UCSD-AML1 (cell line): ENCODE measurements at regions not wholly inside any gene's neighbourhood (a gene's known extent, or its start where the extent isn't known, plus 50 kb on each side); places are given as distances from the start of the nearest gene placed in this dataset.

Experiments used
- DNase-seq: peaks from one replicate; lab custom pipeline; 2025; ENCODE audit not compliant: unreplicated experiment; lab: John Stamatoyannopoulos, UW

DNA sequence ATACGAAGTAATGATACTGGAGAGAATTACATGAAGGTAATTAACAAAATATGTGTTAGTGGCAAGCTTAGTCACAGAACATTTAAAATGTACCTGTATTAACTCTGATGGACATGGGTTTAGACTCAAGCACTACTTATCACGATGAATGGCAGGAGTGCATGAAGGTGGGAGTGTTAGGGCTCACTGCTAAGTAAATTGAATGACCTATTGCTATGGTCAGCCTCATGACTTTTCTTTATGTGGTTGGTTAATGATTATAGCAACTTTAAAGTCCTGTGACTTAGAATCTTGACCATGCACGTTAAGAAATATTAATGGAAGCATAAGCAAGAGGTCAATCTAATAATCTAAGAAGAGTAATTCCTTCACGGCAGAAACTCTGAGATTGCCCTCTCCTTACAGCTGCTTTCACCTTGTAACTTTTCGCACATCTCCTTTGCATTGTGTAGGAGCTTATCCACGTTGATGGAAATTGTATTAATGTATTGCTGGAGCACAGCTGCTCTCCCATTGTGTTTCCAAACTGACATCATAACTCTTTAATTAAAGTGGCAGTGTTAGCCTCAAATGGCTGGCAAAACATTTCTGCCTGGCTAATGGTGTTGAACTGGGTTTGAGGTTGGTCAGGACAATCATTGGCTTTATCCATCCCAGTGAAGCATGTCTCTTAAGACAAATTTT is 114.5 kb downstream of the RXFP2 start:
- DNase-seq, result no peak

DNA sequence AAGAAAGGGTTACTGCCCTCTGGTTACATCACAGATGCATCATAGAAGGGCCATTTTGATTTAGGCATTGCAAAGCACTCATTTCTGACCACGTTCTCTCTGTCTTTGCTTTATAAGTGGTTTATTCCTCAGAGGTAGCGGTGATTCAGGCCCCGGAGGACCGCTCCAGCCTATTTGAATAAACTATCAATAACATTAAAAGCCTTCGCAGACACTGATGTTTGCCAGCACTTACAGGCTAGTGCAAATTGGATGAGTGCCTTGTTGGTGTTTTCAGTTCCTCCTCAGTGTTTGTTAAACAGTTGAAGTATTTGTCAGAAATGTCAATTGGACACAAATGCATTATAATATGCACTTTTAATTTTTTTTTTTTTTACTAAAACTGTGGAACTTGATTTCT is 120.2 kb downstream of the RXFP2 start:
- no peak for DNase-seq

DNA sequence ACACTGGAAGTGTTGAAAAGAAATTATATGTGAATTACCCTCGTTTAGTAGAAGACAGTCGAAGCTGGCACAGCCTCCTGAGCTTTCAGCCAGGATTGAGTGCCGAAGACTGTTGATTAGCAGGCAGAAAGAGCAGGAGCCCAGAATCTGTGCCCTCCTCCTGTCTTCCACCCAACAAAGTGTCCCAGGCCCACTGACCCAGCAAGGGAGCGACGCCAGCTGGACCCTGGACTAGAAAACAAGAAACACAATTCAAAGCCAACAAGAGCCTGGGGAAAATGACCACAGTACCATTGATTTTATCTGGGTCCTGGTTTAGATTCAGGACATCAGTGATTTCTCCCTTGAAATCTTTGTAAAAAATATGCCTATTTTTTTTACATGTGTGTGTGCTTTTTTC is 120.7 kb downstream of the RXFP2 start:
- no peak for DNase-seq

DNA sequence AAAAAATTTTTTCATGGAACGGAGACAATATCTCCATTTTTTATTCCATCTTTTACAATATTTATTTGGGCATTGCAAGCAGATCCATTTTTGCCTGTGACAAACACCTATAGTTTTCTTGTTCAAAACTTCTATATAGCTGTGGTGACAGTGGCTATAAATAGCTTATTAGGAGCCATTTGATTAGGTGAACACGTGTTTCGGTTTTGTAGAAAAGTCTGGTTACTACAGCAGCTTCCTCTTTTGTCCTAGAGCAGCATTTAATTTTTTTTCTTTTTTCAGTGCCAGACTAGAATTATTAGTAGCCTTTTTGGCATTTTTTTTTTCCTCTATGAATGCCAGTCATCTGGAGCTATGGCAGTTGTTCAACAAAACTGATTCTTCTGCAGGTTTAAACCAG is 123.5 kb downstream of the RXFP2 start:
- DNase-seq, result no peak

DNA sequence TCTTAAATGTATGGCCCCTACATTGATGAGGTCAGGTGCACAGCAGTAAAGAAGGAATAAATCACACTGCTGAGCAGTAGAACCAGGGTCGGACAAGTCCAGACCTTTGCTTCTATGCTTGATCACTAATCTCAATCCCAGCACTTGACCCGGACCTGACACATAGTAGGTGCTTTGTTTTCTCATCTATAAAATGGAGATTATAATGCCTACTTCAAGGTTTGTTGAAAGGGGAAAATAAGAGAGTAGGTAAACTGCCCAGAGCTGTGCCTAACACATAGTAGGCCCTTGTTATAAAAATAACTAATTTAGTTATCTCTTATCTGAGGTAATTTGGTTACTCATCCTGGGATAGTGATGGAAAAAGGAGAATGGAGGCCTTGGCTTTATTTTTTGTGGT is 125.0 kb downstream of the RXFP2 start:
- DNase-seq, result no peak

DNA sequence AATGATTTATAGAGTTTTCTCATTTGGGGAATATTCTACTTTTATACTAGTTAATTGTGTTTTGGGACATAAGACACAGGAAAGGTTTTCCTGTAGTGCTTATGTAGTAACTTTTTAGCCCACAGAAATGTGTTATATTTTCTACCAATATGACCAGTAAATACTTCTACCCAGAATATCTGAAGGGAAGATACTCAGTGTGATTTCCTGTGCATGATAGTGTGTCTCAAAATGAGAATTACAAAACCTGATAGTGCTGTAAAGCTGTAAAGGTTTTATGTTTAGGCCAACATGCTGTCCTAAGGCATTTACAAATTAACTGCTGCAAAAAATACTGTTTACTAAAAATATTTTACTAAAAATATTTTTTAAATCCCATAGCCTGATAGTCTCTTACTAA is 126.8 kb downstream of the RXFP2 start:
- DNase-seq, result no peak

DNA sequence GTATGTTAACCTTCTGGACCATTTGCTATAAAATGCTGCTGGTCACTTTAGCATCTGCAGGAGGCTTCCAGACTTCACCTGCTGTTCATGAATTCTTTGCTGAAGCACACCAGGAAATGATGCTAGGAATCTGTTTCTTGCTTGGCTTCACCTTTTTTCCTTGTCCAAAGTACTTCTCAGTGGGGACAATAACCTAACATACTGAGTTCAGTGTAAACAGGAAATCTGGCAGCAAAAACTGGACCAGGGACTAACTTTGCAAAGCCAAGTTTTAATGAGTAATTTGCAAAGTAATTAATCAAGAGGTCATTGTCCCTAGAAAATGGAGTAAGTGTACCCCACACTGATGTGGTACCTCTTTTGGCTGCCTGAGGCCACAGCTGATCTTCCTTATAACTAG is 128.4 kb downstream of the RXFP2 start:
- DNase-seq, result no peak

DNA sequence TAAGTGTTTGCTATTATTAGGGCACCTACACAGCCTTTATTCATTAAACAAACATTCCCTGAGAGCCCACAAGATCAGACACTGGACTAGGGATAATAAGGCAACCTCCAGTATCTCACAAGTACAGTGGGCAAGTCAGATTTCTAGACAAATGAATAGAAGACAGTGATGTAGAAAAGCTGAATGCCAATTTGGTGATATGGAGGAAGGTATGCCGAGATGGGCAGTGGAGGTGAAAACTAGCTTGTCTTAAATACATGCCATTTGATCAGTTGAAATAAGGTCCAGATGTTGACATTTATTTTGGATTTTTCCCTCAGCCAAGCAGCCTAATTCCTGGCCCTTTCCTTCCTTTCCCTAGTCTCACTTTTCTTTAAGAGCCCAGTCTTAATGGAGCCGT is 130.3 kb downstream of the RXFP2 start:
- no peak for DNase-seq

DNA sequence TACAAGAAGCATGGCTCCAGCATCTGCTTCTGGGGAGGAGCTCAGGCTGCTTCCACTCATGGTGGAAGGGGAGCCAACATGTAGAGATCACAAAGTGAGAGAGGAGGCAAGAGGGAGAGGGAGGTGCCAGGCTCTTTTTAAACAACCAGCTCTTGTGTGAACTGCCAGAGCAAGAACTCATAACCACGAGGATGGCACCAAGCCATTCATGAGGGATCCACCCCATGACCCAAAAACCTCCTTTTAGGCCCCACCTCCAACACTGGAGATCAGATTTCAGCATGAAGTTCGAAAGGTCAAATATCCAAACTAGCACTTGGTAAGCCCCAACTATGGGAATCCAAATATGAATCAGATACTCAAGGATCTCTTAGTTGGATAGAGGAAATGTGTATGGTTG is 131.2 kb downstream of the RXFP2 start:
- DNase-seq, result no peak

DNA sequence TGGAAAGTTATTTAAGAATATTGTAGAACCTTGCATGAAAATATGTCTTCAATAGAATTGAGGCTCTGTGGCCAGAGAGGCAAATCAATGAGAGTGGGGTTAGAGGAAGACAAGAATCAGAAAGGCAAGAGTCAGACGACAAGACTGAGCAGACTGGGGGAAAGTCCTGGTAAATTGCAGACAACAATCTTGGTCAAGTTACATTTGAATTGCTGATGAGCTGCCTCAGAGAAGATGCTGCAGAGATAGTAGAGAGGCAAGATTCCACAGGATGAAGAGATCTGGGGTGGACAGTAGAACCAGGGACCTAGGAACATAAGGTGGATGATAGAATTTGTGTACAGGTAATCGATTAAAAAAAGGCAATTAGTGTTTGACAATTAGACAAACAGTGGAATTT is 133.8 kb downstream of the RXFP2 start:
- DNase-seq, result no peak

DNA sequence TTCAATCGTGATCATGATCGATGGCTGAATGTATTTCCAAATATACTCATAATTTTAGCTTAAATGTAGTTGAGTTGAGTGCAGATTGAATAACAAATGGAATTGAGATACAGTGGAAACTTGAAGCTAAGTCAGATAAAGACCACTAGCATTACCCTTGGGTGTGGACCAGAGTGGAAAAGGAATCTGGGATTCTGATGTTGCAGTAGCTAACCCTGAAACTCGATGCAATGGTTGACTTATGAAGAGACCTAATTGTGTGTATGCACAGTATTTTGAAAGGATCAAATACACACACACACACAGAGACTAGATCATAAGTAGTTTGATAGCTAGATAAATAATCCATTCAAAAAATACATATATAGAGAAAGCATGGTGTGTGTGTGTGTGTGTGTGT is 135.8 kb downstream of the RXFP2 start:
- DNase-seq, result no peak

DNA sequence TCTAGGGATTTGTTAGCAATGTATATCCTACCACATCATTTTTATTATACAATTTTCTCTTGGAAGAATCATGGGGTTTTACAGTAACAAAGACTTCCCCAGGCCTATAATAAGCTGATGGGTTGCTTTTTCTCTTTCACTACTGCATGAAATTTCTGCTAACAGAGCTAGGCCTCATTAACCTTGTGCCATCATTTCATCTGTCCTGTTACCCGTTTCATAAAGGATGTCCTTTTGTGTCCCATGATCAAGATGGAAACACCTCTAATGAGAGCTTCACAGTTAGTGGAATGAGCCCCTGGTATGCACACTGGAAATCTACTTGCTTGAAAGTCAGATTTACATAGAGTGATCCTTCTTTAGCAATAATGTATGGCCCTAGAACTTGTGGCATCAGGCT is 138.7 kb downstream of the RXFP2 start:
- DNase-seq, result no peak

DNA sequence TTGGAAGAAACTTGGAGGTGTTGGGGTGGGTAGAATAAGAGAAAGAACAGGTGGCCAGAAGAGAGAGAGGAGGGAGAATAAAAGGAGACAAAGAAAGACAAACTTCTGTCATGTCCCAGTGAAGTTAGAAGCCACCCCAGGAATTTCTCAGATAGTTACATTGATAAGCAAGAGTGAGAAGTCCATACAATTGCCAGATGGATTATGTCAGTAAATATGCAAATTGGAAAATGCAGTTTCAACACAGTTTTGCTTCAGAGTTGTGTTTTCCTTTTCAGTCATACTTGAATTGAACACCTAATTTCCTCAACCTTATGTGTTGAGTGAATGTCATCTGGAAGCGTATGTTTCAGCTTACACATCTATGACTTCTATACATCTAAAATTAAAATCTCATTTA is 139.2 kb downstream of the RXFP2 start:
- no peak for DNase-seq

DNA sequence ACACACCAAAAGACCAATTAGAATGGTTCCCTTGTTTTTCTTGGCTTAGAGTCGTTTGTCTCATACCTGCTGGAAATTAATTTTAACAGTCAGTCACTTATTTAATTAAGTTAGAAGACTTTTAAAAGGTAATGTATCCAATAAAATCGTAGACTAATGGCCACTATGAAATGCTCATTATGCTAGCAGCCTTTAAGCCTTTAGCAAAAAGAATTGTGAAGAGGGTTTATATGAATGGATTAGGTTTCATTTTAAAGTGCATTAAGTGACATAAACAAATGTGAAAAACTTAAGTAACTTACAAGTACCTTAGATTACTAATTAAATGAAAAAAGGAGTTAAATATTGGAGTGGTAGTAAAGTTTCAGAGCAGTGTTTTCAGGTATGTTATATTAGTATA is 139.6 kb downstream of the RXFP2 start:
- DNase-seq, result no peak

DNA sequence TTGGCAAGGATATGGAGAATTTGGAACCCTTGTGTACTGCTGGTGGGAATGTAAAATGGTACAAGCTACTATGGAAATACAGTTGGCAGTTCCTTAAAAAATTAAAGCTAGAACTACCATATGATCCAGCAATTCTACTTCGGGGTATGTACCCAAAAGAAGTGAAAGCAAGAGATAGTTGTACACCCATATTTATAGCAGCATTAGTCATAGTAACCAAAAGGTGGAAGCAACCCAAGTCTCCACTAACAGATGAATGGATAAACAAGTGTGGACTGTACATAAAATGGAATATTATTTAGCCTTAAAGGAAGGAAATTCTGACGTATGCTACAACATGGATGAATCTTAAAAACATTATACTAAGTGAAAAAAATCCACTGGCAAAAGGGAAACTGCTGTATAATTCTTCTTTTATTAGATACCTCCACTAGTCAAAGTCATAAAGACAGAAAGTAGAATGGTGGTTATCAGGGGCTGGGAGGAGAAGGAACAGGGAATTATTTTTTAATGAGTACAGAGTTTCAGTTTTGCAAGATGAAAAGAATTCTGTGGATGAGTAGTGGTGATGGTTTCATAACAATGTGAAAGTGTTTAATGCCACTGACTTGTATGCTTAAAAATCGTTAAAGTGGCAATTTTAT is 141.6 kb downstream of the RXFP2 start:
- DNase-seq, result no peak

DNA sequence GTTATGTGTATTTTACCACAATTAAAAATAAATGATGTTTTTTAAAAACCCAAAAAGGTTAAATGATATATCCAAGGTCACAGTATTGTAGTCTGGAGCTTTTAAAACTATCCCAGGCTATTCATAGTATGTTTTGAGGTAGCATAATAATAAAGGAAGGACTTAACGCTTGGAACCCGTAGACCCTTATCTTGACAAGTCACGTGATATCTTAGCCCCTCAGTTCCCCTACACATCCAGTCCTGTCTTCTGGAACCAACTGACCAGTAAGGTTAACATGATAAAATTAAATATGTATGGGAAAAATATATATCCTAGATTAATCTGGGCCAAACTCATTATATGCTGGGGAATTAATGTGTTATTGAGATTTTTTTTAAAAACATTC is 142.2 kb downstream of the RXFP2 start:
- DNase-seq, result no peak

DNA sequence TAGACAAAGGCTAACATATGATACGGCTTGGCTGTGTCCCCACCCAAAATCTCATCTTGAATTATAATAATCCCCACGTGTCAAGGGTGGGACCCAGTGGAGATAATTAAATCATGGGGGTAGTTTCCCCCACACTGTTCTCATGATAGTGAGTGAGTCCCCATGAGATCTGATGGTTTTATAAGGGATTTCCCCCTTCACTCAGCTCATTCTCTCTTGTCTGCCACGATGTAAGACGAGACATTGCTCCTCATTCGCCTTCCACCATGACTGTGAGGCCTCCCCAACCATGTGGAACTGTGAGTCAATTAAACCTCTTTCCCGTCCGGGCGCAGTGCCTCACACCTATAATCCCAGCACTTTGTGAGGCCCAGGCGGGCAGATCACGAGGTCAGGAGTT is 143.5 kb downstream of the RXFP2 start:
- DNase-seq, result no peak

DNA sequence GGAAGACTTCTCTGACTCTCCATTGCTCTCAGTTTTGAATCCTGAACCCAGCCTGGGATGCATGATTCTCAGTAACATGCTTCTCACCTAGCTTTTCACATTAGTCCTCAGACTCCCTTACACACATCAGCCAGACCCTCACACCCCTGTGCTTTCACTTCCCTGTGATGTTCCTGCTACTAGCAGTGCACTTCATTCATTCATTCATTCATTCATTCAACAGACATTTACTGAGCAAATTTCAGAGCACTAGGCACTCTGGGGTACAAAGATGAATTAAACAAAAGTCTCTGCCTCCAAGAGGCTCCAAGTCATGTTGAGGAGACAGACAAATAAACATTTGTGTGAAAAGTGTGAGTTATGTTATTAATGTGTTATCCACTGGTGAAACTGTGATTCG is 145.2 kb downstream of the RXFP2 start:
- DNase-seq, result no peak

DNA sequence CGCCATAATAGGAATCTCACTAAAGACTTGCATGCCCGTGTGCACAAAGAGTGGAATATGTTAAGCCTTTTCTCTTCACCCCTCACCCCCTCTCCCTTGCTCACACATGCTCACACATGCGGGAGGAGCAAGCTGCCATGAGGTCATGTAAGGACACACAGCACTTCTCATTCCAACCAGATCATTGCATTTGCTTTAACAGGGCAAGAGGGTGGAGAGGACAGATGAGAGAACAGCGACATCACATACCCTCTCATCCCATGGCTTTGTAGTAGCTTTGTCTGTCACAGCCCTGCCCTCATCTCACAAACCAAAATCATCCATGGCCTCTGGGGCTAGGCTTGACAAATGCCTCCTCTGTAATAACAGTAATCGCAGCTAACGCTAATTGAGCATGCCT is 145.6 kb upstream of the FRY start:
- no peak for DNase-seq

DNA sequence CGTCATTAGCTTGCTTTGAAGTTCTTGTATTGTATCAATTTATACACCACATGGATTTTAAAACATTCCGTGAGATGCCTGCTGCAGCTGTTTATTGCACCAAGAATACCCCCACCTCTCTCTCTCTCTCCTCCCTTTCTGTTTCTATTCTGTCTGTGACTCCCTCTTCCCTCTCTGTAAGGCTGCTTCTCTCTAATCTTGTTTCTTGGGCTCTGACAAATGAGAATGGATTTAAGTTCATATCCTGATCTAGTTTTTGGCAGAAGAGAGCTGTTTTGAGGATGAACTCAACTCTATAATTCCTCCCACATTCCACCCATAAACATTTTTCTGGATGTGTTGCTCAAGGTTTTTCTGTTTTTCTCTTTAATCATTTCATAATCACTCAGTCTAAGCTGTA is 144.3 kb upstream of the FRY start:
- no peak for DNase-seq

DNA sequence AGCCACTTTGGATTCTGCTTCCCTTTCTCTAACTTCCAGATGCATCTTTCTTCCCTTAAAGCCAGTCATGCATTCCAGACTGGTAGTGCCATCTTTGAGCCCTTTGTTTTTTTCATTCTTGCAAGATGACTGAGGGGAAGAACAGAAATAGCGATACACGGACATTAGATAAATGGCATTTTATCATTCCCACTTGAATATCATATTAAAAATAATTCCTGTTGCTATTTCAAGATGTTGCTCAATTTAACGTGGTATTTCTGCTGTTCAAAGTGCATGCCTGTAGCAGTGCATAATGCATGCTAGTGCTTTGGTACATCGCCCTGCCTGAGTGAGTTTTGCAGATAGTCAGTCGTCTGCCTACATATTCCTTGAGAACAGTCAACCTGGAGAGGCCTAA is 140.6 kb upstream of the FRY start:
- no peak for DNase-seq

DNA sequence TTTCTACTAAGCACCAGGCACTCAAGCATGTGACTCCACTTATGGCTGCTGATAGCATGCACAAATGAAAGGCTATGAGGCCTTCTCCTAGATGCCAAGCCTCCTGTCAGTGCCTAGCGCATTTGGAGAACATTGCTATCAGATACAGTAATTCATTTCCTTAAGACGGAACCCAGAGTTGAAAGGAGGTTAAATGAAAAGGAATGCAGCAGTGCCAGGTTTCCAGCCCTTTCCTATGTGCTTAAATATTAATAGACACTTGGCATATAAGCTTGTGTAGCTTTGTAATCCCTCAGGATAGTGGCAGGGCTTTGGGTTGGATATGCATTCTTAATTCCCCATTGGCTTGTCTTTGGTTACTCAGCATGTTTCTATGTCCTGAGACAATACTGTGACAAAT is 140.1 kb upstream of the FRY start:
- no peak for DNase-seq

DNA sequence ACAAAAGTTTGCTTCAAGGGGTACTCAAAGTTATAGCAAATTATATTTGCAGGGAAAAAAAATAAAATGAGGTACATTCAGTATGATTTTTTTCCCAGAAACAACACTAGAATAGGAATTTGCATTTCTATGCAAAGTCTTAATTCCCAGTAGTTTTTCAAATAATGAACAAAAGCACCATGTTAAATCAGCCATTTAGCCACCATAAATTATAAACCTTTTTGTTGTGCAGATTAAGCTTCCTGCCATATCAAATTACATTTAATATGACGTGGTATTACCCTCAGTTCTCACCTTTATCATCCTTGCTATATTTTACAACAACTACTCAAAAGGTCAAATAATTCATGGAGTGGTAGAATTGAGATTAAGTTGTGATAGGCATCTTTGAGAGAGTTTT is 136.6 kb upstream of the FRY start:
- DNase-seq, result no peak
